B cell (primary cell): ENCODE measurements at regions not wholly inside any gene's neighbourhood (a gene's known extent, or its start where the extent isn't known, plus 50 kb on each side); places are given as distances from the start of the nearest gene placed in this dataset.
"Not testable (repeated sequence)": the region's sequence is repeated elsewhere in the genome, so short reads cannot be mapped to it uniquely, and the experiment has no call there.

ENCODE experiments used
- ATAC-seq: fragments of 200-7000 bp; cut with Tn5 transposase; one replicate; pipeline ENCODE4 v1.10.0; 2021; ENCODE audit warnings: low read depth, mild to moderate bottlenecking, moderate number of reproducible peaks, moderate library complexity
- CTCF ChIA-PET: fragments of 350-600 bp; sonication (Branson Sonifier 250); formaldehyde crosslinking; loops from one replicate; lab custom pipeline; 2021; ENCODE audit warnings: antibody characterized with exemption, inconsistent platforms; lab: Charles Lee
- POLR2A ChIA-PET: fragments of 350-600 bp; sonication (Branson Sonifier 250); formaldehyde crosslinking; loops from one replicate; lab custom pipeline; 2021; ENCODE audit warnings: antibody characterized with exemption; lab: Charles Lee
- DNase-seq: peaks from one replicate; pipeline ENCODE4 v3.0.0; 2013
- H2AFZ ChIP-seq: 2 replicates; pipeline ENCODE4 v1.6.1; 2012; ENCODE audit warnings: mild to moderate bottlenecking, low read depth, low read length; ENCODE audit not compliant: insufficient read depth, poor library complexity, severe bottlenecking
- H3K27ac ChIP-seq, 2 donors: 1 replicate in 1 of 2; 2 replicates in 1 of 2; pipeline ENCODE4 v1.5.1; 2012 to 2013; ENCODE audit warnings: low read length in 2 of 2, mild to moderate bottlenecking in 2 of 2, moderate library complexity in 1 of 2
- H3K27me3 ChIP-seq, 4 experiments: fragments of 200-600 bp in 1 of 4; sonication (generic) in 1 of 4; replicated peaks in 1 of 4; 1 replicate in 2 of 4; 2 replicates in 2 of 4; pipeline versions ENCODE4 v1.6.1 to v1.7.0; 2013 to 2016; ENCODE audit warnings: low read length in 3 of 4, mild to moderate bottlenecking in 2 of 4, mixed read lengths in 1 of 4, moderate library complexity in 1 of 4; ENCODE audit not compliant: insufficient read depth in 4 of 4, control insufficient read depth in 3 of 4; ENCODE audit errors: control extremely low read depth in 1 of 4
- H3K36me3 ChIP-seq, 2 experiments: replicated peaks in 1 of 2; 1 replicate in 1 of 2; 2 replicates in 1 of 2; pipeline versions ENCODE4 v1.6.1 to v1.7.1; 2013; ENCODE audit warnings: low read length in 1 of 2; ENCODE audit not compliant: insufficient read depth in 2 of 2, control insufficient read depth in 1 of 2; ENCODE audit errors: control extremely low read depth in 1 of 2, extremely low read depth in 1 of 2
- H3K4me1 ChIP-seq, 2 donors: fragments of 200-600 bp in 1 of 2; sonication (generic) in 1 of 2; 1 replicate in 1 of 2; 2 replicates in 1 of 2; pipeline versions ENCODE4 v1.5.1 to v1.6.1; 2013 to 2017; ENCODE audit warnings: low read length in 2 of 2; ENCODE audit not compliant: control insufficient read depth in 2 of 2, insufficient read depth in 2 of 2
- H3K4me2 ChIP-seq: replicated peaks from 2 replicates; pipeline ENCODE3; 2012; ENCODE audit warnings: mild to moderate bottlenecking, low read depth, low read length; ENCODE audit not compliant: poor library complexity, severe bottlenecking
- H3K4me3 ChIP-seq, 5 experiments: fragments of 200-600 bp in 1 of 5; sonication (generic) in 1 of 5; 1 replicate in 3 of 5; 2 replicates in 2 of 5; pipeline versions ENCODE4 v1.5.1 to v1.7.0; 2011 to 2016; ENCODE audit warnings: low read length in 4 of 5, mild to moderate bottlenecking in 4 of 5, low read depth in 2 of 5, control low read depth in 1 of 5, moderate library complexity in 1 of 5; ENCODE audit not compliant: insufficient read depth in 1 of 5; ENCODE audit errors: control extremely low read depth in 1 of 5, extremely low read depth in 1 of 5
- H3K79me2 ChIP-seq: fragments of 200-600 bp; sonication (generic); one replicate; pipeline ENCODE4 v1.6.0; 2016; ENCODE audit warnings: low read length; ENCODE audit not compliant: control insufficient read depth, insufficient read depth
- H3K9ac ChIP-seq: fragments of 200-600 bp; sonication (generic); 2 replicates; pipeline ENCODE4 v1.6.1; 2017; ENCODE audit warnings: mild to moderate bottlenecking, low read length, moderate library complexity
- H3K9me3 ChIP-seq, 3 donors: one replicate each; pipeline versions ENCODE4 v1.6.1 to v1.7.1; 2013; ENCODE audit warnings: low read length in 2 of 3; ENCODE audit not compliant: control insufficient read depth in 2 of 3, insufficient read depth in 1 of 3; ENCODE audit errors: control extremely low read depth in 1 of 3
- H4K20me1 ChIP-seq: 2 replicates; pipeline ENCODE4 v1.6.0; 2012; ENCODE audit warnings: mild to moderate bottlenecking, low read length; ENCODE audit not compliant: insufficient read depth, control insufficient read depth, poor library complexity, severe bottlenecking
- H3K27ac Mint-ChIP-seq: one replicate; pipeline ENCODE4 v1.8.0; 2021; ENCODE audit warnings: mixed read lengths
- H3K27me3 Mint-ChIP-seq: one replicate; pipeline ENCODE4 v1.8.0; 2021; ENCODE audit warnings: mixed read lengths
- H3K4me1 Mint-ChIP-seq: one replicate; pipeline ENCODE4 v1.8.0; 2021; ENCODE audit warnings: mixed read lengths
- H3K4me3 Mint-ChIP-seq: one replicate; pipeline ENCODE4 v1.8.0; 2021; ENCODE audit warnings: mixed read lengths
- H3K9me3 Mint-ChIP-seq: one replicate; pipeline ENCODE4 v1.8.0; 2022; ENCODE audit warnings: mixed read lengths; ENCODE audit not compliant: insufficient read depth
- CTCF ChIP-seq: fragments of 200-600 bp; IDR thresholded peaks from one replicate; pipeline ENCODE4 v1.8.0; 2022; ENCODE audit warnings: antibody characterized with exemption, mild to moderate bottlenecking
- EZH2 ChIP-seq: IDR thresholded peaks from 2 replicates; pipeline ENCODE4 v1.6.1; 2012; ENCODE audit warnings: borderline replicate concordance, low read depth, mild to moderate bottlenecking, moderate library complexity, low read length; ENCODE audit not compliant: insufficient read depth, poor library complexity, severe bottlenecking
- WGBS: methylation state at CpG from one replicate; pipeline ENCODE4 v1.1.5; 2013; ENCODE audit warnings: missing lambda C conversion rate; ENCODE audit not compliant: insufficient coverage; 5-methylcytosine and 5-hydroxymethylcytosine counted together
- intact Hi-C: fragments of 100-400 bp; cut with micrococcal nuclease; formaldehyde crosslinking; loops from one replicate; pipeline ENCODE4 v1.10.0; 2022

- TF ChIP-seq CTCF, result no peak
- TF ChIP-seq EZH2, result no peak
- H4K20me1 ChIP-seq, result no peaks in the 10 kb centered on the region
- H3K79me2 ChIP-seq, result no peaks in the 10 kb centered on the region
- no peak for ATAC-seq
- no peaks in the 10 kb centered on the region for H3K4me1 Mint-ChIP-seq
- H3K4me3 Mint-ChIP-seq, result no peak overlapping the region
- WGBS, result no CpG with 5 or more reads among the region's 4 CpGs
- no peak overlapping the region for H3K4me2 ChIP-seq
- no peaks in the 10 kb centered on the region for H3K4me1 ChIP-seq
- intact Hi-C loops, result no loop called here
- CTCF ChIA-PET, result no interaction called here
- H2AFZ ChIP-seq, result no peak overlapping the region
- H3K27me3 ChIP-seq, result no peaks in the 10 kb centered on the region
- DNase-seq, result no peak
- POLR2A ChIA-PET, result no interaction called here
- no peaks in the 10 kb centered on the region for H3K27me3 Mint-ChIP-seq
- H3K9me3 Mint-ChIP-seq, result peaks cover 14% of the 10 kb centered on the region
- peaks cover 0 to 6% (median 0%) of the 10 kb centered on the region in 3 donors for H3K9me3 ChIP-seq
- H3K36me3 ChIP-seq, result no peaks in the 10 kb centered on the region
- H3K27ac Mint-ChIP-seq, result no peak overlapping the region
- no peak overlapping the region for H3K9ac ChIP-seq
- H3K4me3 ChIP-seq, result no peak overlapping the region
- no peak overlapping the region for H3K27ac ChIP-seq
These were observed 1556.6 kb downstream of the DPP10 start for GRCh38 chr2:115999039-115999438.

- H3K27me3 Mint-ChIP-seq, result no peaks in the 10 kb centered on the region
- H3K9me3 Mint-ChIP-seq, result no peaks in the 10 kb centered on the region
- no peak overlapping the region for H3K4me3 Mint-ChIP-seq
- Histone ChIP-seq H3K79me2 (no peaks in the 10 kb centered on the region), H3K36me3 (no peaks in the 10 kb centered on the region), H3K27me3 (no peaks in the 10 kb centered on the region), H3K9me3 (peaks cover 0 to 1% (median 0%) of the 10 kb centered on the region in 3 donors), H4K20me1 (no peaks in the 10 kb centered on the region), H3K27ac (no peak overlapping the region), H3K4me3 (no peak overlapping the region), H2AFZ (no peak overlapping the region), H3K4me2 (no peak overlapping the region), H3K9ac (no peak overlapping the region), H3K4me1 (no peaks in the 10 kb centered on the region)
- no peak for DNase-seq
- 100% methylated on average over 1 of the region's 2 CpGs for WGBS
- ATAC-seq, result no peak
- H3K4me1 Mint-ChIP-seq, result no peaks in the 10 kb centered on the region
- H3K27ac Mint-ChIP-seq, result no peak overlapping the region
- ChIA-PET POLR2A (no interaction called here), CTCF (no interaction called here)
- TF ChIP-seq EZH2, result no peak
- TF ChIP-seq CTCF, result no peak
- intact Hi-C loops, result no loop called here
These were observed 1580.6 kb downstream of the DPP10 start for GRCh38 chr2:116023026-116023425.

- H3K4me3 ChIP-seq, H3K36me3 ChIP-seq, H2AFZ ChIP-seq, CTCF ChIA-PET, DNase-seq, H3K4me1 ChIP-seq, H3K79me2 ChIP-seq, H3K4me3 Mint-ChIP-seq, H3K27ac Mint-ChIP-seq, H3K27me3 Mint-ChIP-seq, H3K27me3 ChIP-seq, intact Hi-C loops, ATAC-seq, H3K27ac ChIP-seq, H3K9ac ChIP-seq, H3K9me3 ChIP-seq, H3K9me3 Mint-ChIP-seq, H4K20me1 ChIP-seq, POLR2A ChIA-PET, H3K4me2 ChIP-seq, H3K4me1 Mint-ChIP-seq: not testable (repeated sequence)
- WGBS, result no CpG with 5 or more reads among the region's 1 CpG
These were observed 1596.3 kb downstream of the DPP10 start for GRCh38 chr2:116038758-116039157.
